ENCODE measurements at regions not wholly inside any gene's neighbourhood (a gene's known extent, or its start where the extent isn't known, plus 50 kb on each side); places are given as distances from the start of the nearest gene placed in this dataset.

- Histone ChIP-seq H3K9me3 (ENCODE audit: control insufficient read depth in 1 of 2, insufficient read depth in 1 of 2, low read depth in 1 of 2, low read length in 2 of 2) (no peaks in the 10 kb centered on the region), H3K79me2 (ENCODE audit: insufficient read depth, low read length) (no peaks in the 10 kb centered on the region), H3K27ac (ENCODE audit: low read depth, low read length) (no peak overlapping the region), H3K27me3 (ENCODE audit: insufficient read depth, low read length) (no peaks in the 10 kb centered on the region), H3K4me3 (replicated peaks in 1 of 2; ENCODE audit: low read depth in 1 of 2, low read length in 2 of 2) (no peak overlapping the region), H4K20me1 (ENCODE audit: insufficient read depth) (no peaks in the 10 kb centered on the region), H3K9me2 (ENCODE audit: insufficient read depth) (no peaks in the 10 kb centered on the region), H3K9ac (ENCODE audit: low read length) (no peak overlapping the region), H3K4me1 (ENCODE audit: control insufficient read depth in 1 of 2, insufficient read depth in 2 of 2, low read length in 2 of 2) (no peaks in the 10 kb centered on the region), H3K36me3 (ENCODE audit: control insufficient read depth in 1 of 2, insufficient read depth in 2 of 2, low read length in 2 of 2) (no peaks in the 10 kb centered on the region), H3K4me2 (ENCODE audit: low read length) (no peak overlapping the region), H2AFZ (ENCODE audit: low read depth, low read length, poor library complexity, severe bottlenecking) (no peak overlapping the region)
- no peak for TF ChIP-seq EZH2phosphoT487 (IDR thresholded peaks at IDR 0.05; ENCODE audit: borderline replicate concordance)
- TF ChIP-seq SRF (IDR thresholded peaks at IDR 0.05; ENCODE audit: low read depth) = no peak
- no peak for TF ChIP-seq ZFX (IDR thresholded peaks at IDR 0.05)
- no peak for TF ChIP-seq POLR2A (IDR thresholded peaks at IDR 0.05; ENCODE audit: borderline replicate concordance, extremely low read depth, insufficient read depth, insufficient read length)
- TF ChIP-seq ZNF274 (IDR thresholded peaks at IDR 0.05; ENCODE audit: low read depth, low read length) = no peak
- no peak for TF ChIP-seq RAD21 (IDR thresholded peaks at IDR 0.05; ENCODE audit: low read depth)
- TF ChIP-seq MAX (IDR thresholded peaks at IDR 0.05) = no peak
- no peak for TF ChIP-seq SP1 (IDR thresholded peaks at IDR 0.05; ENCODE audit: low read depth)
- no peak for TF ChIP-seq CBX3 (IDR thresholded peaks at IDR 0.05; ENCODE audit: low read depth)
- TF ChIP-seq CEBPB (IDR thresholded peaks at IDR 0.05; ENCODE audit: low read depth) = no peak
- TF ChIP-seq YY1 (IDR thresholded peaks at IDR 0.05; ENCODE audit: extremely low read depth, insufficient replicate concordance, low read depth, low read length) = no peak
- TF ChIP-seq POLR2AphosphoS5 (IDR thresholded peaks at IDR 0.05; ENCODE audit: low read depth, low read length) = no peak
- no peak for TF ChIP-seq ZBTB33 (IDR thresholded peaks at IDR 0.05; ENCODE audit: extremely low read depth, insufficient replicate concordance, low read length)
- intact Hi-C loops (cut with micrococcal nuclease) = no loop called here
- DNase-seq (ENCODE audit: low read depth, low spot score) (no peak), ATAC-seq (no peak)
- ChIA-PET RAD21 (ENCODE audit: low non-redundant PET in 1 of 2, low total read pairs in 2 of 2, uncharacterized antibody in 2 of 2, unreplicated experiment in 2 of 2) (no interaction called here), CTCF (no interaction called here), POLR2A (no interaction called here)
- BruUV-seq (replicated peaks) = no TSS peak
These were observed 601.8 kb downstream of the SLC16A7 start for GRCh38 chr12:60197589-60197988.
